ENCODE measurements at regions not wholly inside any gene's neighbourhood (a gene's known extent, or its start where the extent isn't known, plus 50 kb on each side); places are given as distances from the start of the nearest gene placed in this dataset.

GRCh38 chr7:33661430-33662160, 243.7 kb upstream of the BMPER start:
- no peak for DNase-seq (ENCODE audit: low read depth)

- DNase-seq (ENCODE audit: low read depth): peak; percentile 63
Observed at GRCh38 chr7:33666531-33666930, 238.8 kb upstream of the BMPER start.

- peak; percentile 52 for DNase-seq (ENCODE audit: low read depth)
Observed at GRCh38 chr7:33667196-33667595, 238.1 kb upstream of the BMPER start.

- DNase-seq (ENCODE audit: low read depth): peak; percentile 48
Observed at GRCh38 chr7:33669251-33669670, 236.1 kb upstream of the BMPER start.

- no peak for DNase-seq (ENCODE audit: low read depth)
Observed at GRCh38 chr7:33671531-33672262, 233.6 kb upstream of the BMPER start.

- DNase-seq (ENCODE audit: low read depth): no peak
Observed at GRCh38 chr7:33673029-33673700, 232.2 kb upstream of the BMPER start.

GRCh38 chr7:33674804-33675411, 230.4 kb upstream of the BMPER start:
- DNase-seq (ENCODE audit: low read depth): no peak

GRCh38 chr7:33677556-33677955, 227.8 kb upstream of the BMPER start:
- DNase-seq (ENCODE audit: low read depth): peak; percentile 77

- no peak for DNase-seq (ENCODE audit: low read depth)
Observed at GRCh38 chr7:33678569-33679335, 226.6 kb upstream of the BMPER start.

- no peak for DNase-seq (ENCODE audit: low read depth)
Observed at GRCh38 chr7:33680682-33681081, 224.7 kb upstream of the BMPER start.

- no peak for DNase-seq (ENCODE audit: low read depth)
Observed at GRCh38 chr7:33685503-33685902, 219.8 kb upstream of the BMPER start.

GRCh38 chr7:33685981-33686683, 219.2 kb upstream of the BMPER start:
- DNase-seq (ENCODE audit: low read depth): no peak

GRCh38 chr7:33687625-33688024, 217.7 kb upstream of the BMPER start:
- DNase-seq (ENCODE audit: low read depth): no peak

- DNase-seq (ENCODE audit: low read depth): no peak
Observed at GRCh38 chr7:33691180-33691579, 214.2 kb upstream of the BMPER start.

- DNase-seq (ENCODE audit: low read depth): peak; percentile 86
Observed at GRCh38 chr7:33692956-33693355, 212.4 kb upstream of the BMPER start.

GRCh38 chr7:33694006-33694405, 211.3 kb upstream of the BMPER start:
- DNase-seq (ENCODE audit: low read depth): peak; percentile 49

- no peak for DNase-seq (ENCODE audit: low read depth)
Observed at GRCh38 chr7:33697616-33698015, 207.7 kb upstream of the BMPER start.

- no peak for DNase-seq (ENCODE audit: low read depth)
Observed at GRCh38 chr7:33698041-33698440, 207.3 kb upstream of the BMPER start.

- DNase-seq (ENCODE audit: low read depth): no peak
Observed at GRCh38 chr7:33698692-33699128, 206.6 kb upstream of the BMPER start.

GRCh38 chr7:33700001-33700899, 205.1 kb upstream of the BMPER start:
- DNase-seq (ENCODE audit: low read depth): no peak

All from LHCN-M2 (cell line).